IMR-90 (cell line): ENCODE measurements at regions not wholly inside any gene's neighbourhood (a gene's known extent, or its start where the extent isn't known, plus 50 kb on each side); places are given as distances from the start of the nearest gene placed in this dataset.

Experiments used
- BHLHE40 ChIP-seq: fragments of 150-350 bp; IDR thresholded peaks from 2 replicates; pipeline ENCODE4 v1.6.1; 2016; ENCODE audit warnings: mild to moderate bottlenecking, low read depth, low read length
- CEBPB ChIP-seq: IDR thresholded peaks from 2 replicates; pipeline ENCODE4 v1.6.1; 2012; ENCODE audit warnings: low read depth, low read length, improper control_type of control experiment
- MAFK ChIP-seq: IDR thresholded peaks from 2 replicates; pipeline ENCODE4 v1.6.1; 2012; ENCODE audit warnings: low read depth, low read length, improper control_type of control experiment
- MAZ ChIP-seq: IDR thresholded peaks from 2 replicates; pipeline ENCODE4 v1.6.1; 2012; ENCODE audit warnings: low read depth, mild to moderate bottlenecking, low read length, improper control_type of control experiment, moderate library complexity, borderline replicate concordance
- MXI1 ChIP-seq: IDR thresholded peaks from 2 replicates; pipeline ENCODE4 v1.6.1; 2012; ENCODE audit warnings: low read depth, mild to moderate bottlenecking, low read length, moderate library complexity, borderline replicate concordance
- POLR2A ChIP-seq: IDR thresholded peaks from 2 replicates; pipeline ENCODE4 v1.6.1; 2012; ENCODE audit warnings: mild to moderate bottlenecking, low read depth, low read length
- RAD21 ChIP-seq: IDR thresholded peaks from 2 replicates; pipeline ENCODE4 v1.6.1; 2012; ENCODE audit warnings: low read length, improper control_type of control experiment
- RCOR1 ChIP-seq: IDR thresholded peaks from 2 replicates; pipeline ENCODE4 v1.6.1; 2012; ENCODE audit warnings: mild to moderate bottlenecking, low read length, improper control_type of control experiment; ENCODE audit not compliant: insufficient replicate concordance
- RFX5 ChIP-seq: IDR thresholded peaks from 2 replicates; pipeline ENCODE4 v1.8.0; 2012; ENCODE audit warnings: low read depth, mild to moderate bottlenecking, low read length, moderate library complexity
- TF ChIP-seq, protein P1 (sequence below): conservative IDR thresholded peaks from 2 replicates; pipeline ENCODE4 v1.5.1; 2012; ENCODE audit warnings: mild to moderate bottlenecking, low read depth, low read length, improper control_type of control experiment
- TF ChIP-seq, protein P2 (sequence below): fragments of 150-350 bp; IDR thresholded peaks from 2 replicates; pipeline ENCODE4 v1.6.1; 2016; ENCODE audit warnings: low read depth, mild to moderate bottlenecking, low read length, moderate library complexity, borderline replicate concordance
- TF ChIP-seq, protein P3 (sequence below): fragments of 150-350 bp; IDR thresholded peaks from 2 replicates; pipeline ENCODE4 v1.6.1; 2017; ENCODE audit warnings: mild to moderate bottlenecking, antibody characterized with exemption, low read length, low read depth

DNA sequence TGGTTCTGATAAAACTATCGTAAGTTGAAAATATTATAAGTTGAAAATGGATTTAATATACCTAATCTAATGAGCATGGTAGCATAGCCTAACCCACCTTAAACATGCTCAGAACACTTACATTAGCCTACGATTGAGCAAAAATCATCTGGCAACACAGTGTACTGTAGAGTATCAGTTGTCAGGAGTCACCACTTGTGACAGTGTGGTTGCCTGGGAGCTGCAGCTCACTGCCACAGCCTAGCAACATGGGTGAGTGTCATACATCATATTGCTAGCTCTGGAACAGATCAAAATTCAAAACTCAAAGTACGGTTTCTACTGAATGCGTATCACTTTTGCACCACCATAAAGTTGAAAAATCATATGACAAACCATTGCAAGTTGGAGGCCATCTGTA is 203.5 kb downstream of the ATXN7L3B start:
- TF ChIP-seq, protein P1, sequence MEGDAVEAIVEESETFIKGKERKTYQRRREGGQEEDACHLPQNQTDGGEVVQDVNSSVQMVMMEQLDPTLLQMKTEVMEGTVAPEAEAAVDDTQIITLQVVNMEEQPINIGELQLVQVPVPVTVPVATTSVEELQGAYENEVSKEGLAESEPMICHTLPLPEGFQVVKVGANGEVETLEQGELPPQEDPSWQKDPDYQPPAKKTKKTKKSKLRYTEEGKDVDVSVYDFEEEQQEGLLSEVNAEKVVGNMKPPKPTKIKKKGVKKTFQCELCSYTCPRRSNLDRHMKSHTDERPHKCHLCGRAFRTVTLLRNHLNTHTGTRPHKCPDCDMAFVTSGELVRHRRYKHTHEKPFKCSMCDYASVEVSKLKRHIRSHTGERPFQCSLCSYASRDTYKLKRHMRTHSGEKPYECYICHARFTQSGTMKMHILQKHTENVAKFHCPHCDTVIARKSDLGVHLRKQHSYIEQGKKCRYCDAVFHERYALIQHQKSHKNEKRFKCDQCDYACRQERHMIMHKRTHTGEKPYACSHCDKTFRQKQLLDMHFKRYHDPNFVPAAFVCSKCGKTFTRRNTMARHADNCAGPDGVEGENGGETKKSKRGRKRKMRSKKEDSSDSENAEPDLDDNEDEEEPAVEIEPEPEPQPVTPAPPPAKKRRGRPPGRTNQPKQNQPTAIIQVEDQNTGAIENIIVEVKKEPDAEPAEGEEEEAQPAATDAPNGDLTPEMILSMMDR, result no peak
- no peak for TF ChIP-seq BHLHE40
- TF ChIP-seq RAD21, result no peak
- TF ChIP-seq POLR2A, result no peak
- no peak for TF ChIP-seq RFX5
- TF ChIP-seq, protein P2, sequence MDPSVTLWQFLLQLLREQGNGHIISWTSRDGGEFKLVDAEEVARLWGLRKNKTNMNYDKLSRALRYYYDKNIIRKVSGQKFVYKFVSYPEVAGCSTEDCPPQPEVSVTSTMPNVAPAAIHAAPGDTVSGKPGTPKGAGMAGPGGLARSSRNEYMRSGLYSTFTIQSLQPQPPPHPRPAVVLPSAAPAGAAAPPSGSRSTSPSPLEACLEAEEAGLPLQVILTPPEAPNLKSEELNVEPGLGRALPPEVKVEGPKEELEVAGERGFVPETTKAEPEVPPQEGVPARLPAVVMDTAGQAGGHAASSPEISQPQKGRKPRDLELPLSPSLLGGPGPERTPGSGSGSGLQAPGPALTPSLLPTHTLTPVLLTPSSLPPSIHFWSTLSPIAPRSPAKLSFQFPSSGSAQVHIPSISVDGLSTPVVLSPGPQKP, result no peak
- no peak for TF ChIP-seq MXI1
- TF ChIP-seq MAFK, result no peak
- no peak for TF ChIP-seq MAZ
- TF ChIP-seq, protein P3, sequence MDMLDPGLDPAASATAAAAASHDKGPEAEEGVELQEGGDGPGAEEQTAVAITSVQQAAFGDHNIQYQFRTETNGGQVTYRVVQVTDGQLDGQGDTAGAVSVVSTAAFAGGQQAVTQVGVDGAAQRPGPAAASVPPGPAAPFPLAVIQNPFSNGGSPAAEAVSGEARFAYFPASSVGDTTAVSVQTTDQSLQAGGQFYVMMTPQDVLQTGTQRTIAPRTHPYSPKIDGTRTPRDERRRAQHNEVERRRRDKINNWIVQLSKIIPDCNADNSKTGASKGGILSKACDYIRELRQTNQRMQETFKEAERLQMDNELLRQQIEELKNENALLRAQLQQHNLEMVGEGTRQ, result no peak
- no peak for TF ChIP-seq RCOR1
- no peak for TF ChIP-seq CEBPB
